ENCODE measurements at regions not wholly inside any gene's neighbourhood (a gene's known extent, or its start where the extent isn't known, plus 50 kb on each side); places are given as distances from the start of the nearest gene placed in this dataset.

- TF ChIP-seq CTCF (IDR thresholded peaks at IDR 0.05; ENCODE audit: low read depth, low read length): no peak
- TF ChIP-seq EZH2phosphoT487 (IDR thresholded peaks at IDR 0.05; ENCODE audit: low read depth): no peak
Measured at GRCh38 chr18:52046842-52047241, 293.2 kb upstream of the DCC start.
